ENCODE measurements at regions not wholly inside any gene's neighbourhood (a gene's known extent, or its start where the extent isn't known, plus 50 kb on each side); places are given as distances from the start of the nearest gene placed in this dataset.

GRCh38 chr19:31907661-31908060 is 437.7 kb upstream of the ZNF507 start:
- TF ChIP-seq CTCF (IDR thresholded peaks at IDR 0.05; ENCODE audit: low read depth, low read length, missing control alignments): no peak

GRCh38 chr19:31908080-31908479 is 437.3 kb upstream of the ZNF507 start:
- no peak overlapping the region for H3K4me3 ChIP-seq (ENCODE audit: low read depth, low read length)
- no peak for DNase-seq (ENCODE audit: low read depth)
- TF ChIP-seq CTCF (IDR thresholded peaks at IDR 0.05; ENCODE audit: low read depth, low read length, missing control alignments): no peak

More at GRCh38 chr19:31907661-31908060, 437.7 kb upstream of the ZNF507 start:
- no peak for DNase-seq (ENCODE audit: low read depth)
- no peak overlapping the region for H3K4me3 ChIP-seq (ENCODE audit: low read depth, low read length)

- no peak overlapping the region for H3K4me3 ChIP-seq (ENCODE audit: low read depth, low read length)
- DNase-seq (ENCODE audit: low read depth): no peak
- no peak for TF ChIP-seq CTCF (IDR thresholded peaks at IDR 0.05; ENCODE audit: low read depth, low read length, missing control alignments)
Measured at GRCh38 chr19:31908496-31909225, 436.7 kb upstream of the ZNF507 start.

GRCh38 chr19:31910224-31910623 is 435.2 kb upstream of the ZNF507 start:
- no peak overlapping the region for H3K4me3 ChIP-seq (ENCODE audit: low read depth, low read length)
- no peak for TF ChIP-seq CTCF (IDR thresholded peaks at IDR 0.05; ENCODE audit: low read depth, low read length, missing control alignments)
- DNase-seq (ENCODE audit: low read depth): no peak

GRCh38 chr19:31911577-31911976 is 433.8 kb upstream of the ZNF507 start:
- DNase-seq (ENCODE audit: low read depth): no peak
- no peak overlapping the region for H3K4me3 ChIP-seq (ENCODE audit: low read depth, low read length)
- no peak for TF ChIP-seq CTCF (IDR thresholded peaks at IDR 0.05; ENCODE audit: low read depth, low read length, missing control alignments)

GRCh38 chr19:31913103-31913661 is 432.2 kb upstream of the ZNF507 start:
- no peak for DNase-seq (ENCODE audit: low read depth)
- no peak overlapping the region for H3K4me3 ChIP-seq (ENCODE audit: low read depth, low read length)
- TF ChIP-seq CTCF (IDR thresholded peaks at IDR 0.05; ENCODE audit: low read depth, low read length, missing control alignments): no peak

GRCh38 chr19:31930401-31930800 is 415.0 kb upstream of the ZNF507 start:
- DNase-seq (ENCODE audit: low read depth): no peak
- no peak overlapping the region for H3K4me3 ChIP-seq (ENCODE audit: low read depth, low read length)
- no peak for TF ChIP-seq CTCF (IDR thresholded peaks at IDR 0.05; ENCODE audit: low read depth, low read length, missing control alignments)

Data from GM12864 (cell line).